NCI-H1694 (cell line): ENCODE measurements at regions not wholly inside any gene's neighbourhood (a gene's known extent, or its start where the extent isn't known, plus 50 kb on each side); places are given as distances from the start of the nearest gene placed in this dataset.
"Not testable (repeated sequence)": the region's sequence is repeated elsewhere in the genome, so short reads cannot be mapped to it uniquely, and the experiment has no call there.

Experiments
- DNase-seq: peaks from one replicate; lab custom pipeline; 2025; lab: John Stamatoyannopoulos, UW

- no peak for DNase-seq
Observed at GRCh38 chr7:25714013-25714412, 438.0 kb upstream of the NFE2L3 start.

GRCh38 chr7:25716421-25716820 is 435.6 kb upstream of the NFE2L3 start:
- no peak for DNase-seq

GRCh38 chr7:25718596-25718995 is 433.4 kb upstream of the NFE2L3 start:
- peak; percentile 30 for DNase-seq

- DNase-seq: no peak
Observed at GRCh38 chr7:25719190-25719896, 432.7 kb upstream of the NFE2L3 start.

- DNase-seq: peak; percentile 4
Observed at GRCh38 chr7:25720427-25720826, 431.6 kb upstream of the NFE2L3 start.

- peak; percentile 16 for DNase-seq
Observed at GRCh38 chr7:25722856-25723255, 429.1 kb upstream of the NFE2L3 start.

GRCh38 chr7:25725451-25725850 is 426.5 kb upstream of the NFE2L3 start:
- DNase-seq: no peak

GRCh38 chr7:25726170-25726780 is 425.7 kb upstream of the NFE2L3 start:
- peak; percentile 19 for DNase-seq

- DNase-seq: peak; percentile 70
Observed at GRCh38 chr7:25726781-25727311, 425.2 kb upstream of the NFE2L3 start.

- DNase-seq: no peak
Observed at GRCh38 chr7:25727446-25727845, 424.6 kb upstream of the NFE2L3 start.

- DNase-seq: no peak
Observed at GRCh38 chr7:25727876-25728275, 424.1 kb upstream of the NFE2L3 start.

GRCh38 chr7:25731068-25731845 is 420.7 kb upstream of the NFE2L3 start:
- no peak for DNase-seq

- DNase-seq: no peak
Observed at GRCh38 chr7:25731846-25732245, 420.2 kb upstream of the NFE2L3 start.

- no peak for DNase-seq
Observed at GRCh38 chr7:25732766-25733217, 419.2 kb upstream of the NFE2L3 start.

- DNase-seq: no peak
Observed at GRCh38 chr7:25735674-25736242, 416.2 kb upstream of the NFE2L3 start.

- DNase-seq: no peak
Observed at GRCh38 chr7:25738528-25738927, 413.5 kb upstream of the NFE2L3 start.

- DNase-seq: no peak
Observed at GRCh38 chr7:25739143-25739542, 412.9 kb upstream of the NFE2L3 start.

- no peak for DNase-seq
Observed at GRCh38 chr7:25742316-25742715, 409.7 kb upstream of the NFE2L3 start.

- DNase-seq: not testable (repeated sequence)
Observed at GRCh38 chr7:25743670-25744451, 408.1 kb upstream of the NFE2L3 start.

- DNase-seq: no peak
Observed at GRCh38 chr7:25750744-25751508, 401.1 kb upstream of the NFE2L3 start.

- DNase-seq: no peak
Observed at GRCh38 chr7:25752154-25752553, 399.8 kb upstream of the NFE2L3 start.
